Activated CD8-positive, alpha-beta memory T cell treated with anti-CD3 and anti-CD28 coated beads for 4 hours (primary cell): ENCODE measurements at regions not wholly inside any gene's neighbourhood (a gene's known extent, or its start where the extent isn't known, plus 50 kb on each side); places are given as distances from the start of the nearest gene placed in this dataset.

ENCODE experiments used
- DNase-seq, 2 donors: peaks; one replicate each; pipeline ENCODE4 v3.0.0-alpha.2; 2020; ENCODE audit warnings: low read depth in 2 of 2

DNA sequence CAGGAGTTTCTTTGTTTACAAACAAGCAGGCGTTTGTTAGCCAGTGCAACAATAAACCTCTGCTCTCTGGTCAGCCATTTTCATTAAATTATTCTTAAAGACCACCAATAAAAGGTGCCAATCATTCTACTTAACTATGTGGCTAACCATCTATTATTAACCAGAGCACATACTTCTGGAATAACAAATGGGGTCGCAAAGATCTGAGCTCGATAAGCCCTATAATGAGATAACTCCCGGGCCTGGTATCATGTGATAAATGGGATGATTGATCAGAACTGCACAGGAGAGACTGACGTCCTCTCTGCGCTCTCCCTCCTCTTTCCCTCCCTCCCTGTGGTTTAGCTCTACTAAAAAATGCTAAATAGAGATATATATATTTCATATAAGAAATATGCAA lies 488.2 kb downstream of the NTRK2 start:
- DNase-seq, result no peak

DNA sequence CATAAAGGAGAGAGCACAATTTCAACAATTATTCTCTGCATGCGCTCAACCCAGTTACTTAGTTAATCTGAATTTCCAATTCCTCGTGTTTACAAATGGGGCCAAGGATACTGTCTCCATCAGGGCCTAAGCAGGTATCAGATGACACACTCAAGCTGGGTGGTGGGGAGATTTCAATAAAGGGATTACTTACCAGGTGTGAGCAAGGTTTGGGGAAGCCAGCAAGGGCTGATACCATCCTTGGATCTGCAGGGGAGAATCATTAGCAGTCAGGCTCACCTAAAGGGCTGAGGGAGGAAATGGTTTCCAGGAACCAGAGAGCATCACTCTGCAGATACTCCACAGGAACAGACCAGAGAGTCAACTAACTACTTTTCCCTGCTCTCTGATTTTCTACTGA lies 487.1 kb downstream of the NTRK2 start:
- no peak for DNase-seq

DNA sequence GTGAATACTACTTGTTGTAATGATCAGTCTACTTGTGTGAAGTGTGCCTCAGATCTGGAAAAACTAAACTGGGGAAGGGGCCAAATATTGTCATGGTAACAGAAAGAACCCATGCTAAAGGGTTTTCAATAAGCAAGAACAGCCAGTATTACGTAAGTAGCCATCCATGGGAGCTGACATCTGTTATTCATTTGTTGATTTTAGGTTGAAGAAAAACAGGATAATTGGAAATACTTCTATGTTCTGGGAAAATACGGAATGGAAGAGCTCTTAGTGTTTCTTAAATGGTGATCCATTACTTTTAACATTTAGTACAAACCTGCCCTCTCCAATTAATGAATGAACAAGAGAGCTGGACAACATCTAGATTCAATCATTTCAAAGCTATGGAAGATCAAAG lies 485.8 kb downstream of the NTRK2 start:
- no peak for DNase-seq

DNA sequence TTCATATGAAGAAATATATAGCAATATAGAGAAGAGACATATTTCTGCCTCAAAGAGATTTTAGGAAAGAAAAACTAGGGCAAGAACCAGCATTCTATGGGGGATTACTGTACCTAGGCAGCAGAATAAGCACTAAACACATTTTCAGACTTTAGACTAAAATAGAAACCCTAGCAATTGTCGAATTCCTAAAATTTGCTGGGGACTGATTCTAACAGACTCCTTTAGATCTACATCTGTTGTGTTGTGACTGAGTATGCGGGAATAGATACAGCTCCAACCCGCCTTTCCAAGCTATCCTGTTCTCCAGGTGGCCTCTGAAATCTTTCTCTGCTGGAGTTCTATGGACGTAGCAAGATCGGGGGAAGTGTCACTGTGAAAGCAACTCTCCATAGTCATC lies 482.2 kb downstream of the NTRK2 start:
- DNase-seq, result no peak

DNA sequence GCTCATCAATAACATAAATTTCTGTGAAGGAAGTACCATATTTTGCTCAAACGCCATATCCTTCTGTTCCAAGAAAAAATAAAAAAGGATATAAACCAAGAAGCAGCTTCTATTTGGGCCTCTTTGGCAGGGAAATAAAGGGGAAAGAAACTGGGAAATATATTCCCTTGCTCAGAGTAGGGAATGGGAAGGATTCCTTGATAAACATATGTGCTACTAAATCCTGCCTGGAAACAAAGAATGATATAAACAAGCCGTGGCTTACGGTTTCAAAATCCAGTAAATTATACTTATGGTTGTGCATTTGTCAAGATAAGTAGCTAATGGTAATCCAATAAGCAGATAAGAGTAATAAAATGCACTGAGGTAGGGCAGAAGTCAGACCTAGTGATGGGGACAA lies 481.6 kb downstream of the NTRK2 start:
- no peak for DNase-seq

DNA sequence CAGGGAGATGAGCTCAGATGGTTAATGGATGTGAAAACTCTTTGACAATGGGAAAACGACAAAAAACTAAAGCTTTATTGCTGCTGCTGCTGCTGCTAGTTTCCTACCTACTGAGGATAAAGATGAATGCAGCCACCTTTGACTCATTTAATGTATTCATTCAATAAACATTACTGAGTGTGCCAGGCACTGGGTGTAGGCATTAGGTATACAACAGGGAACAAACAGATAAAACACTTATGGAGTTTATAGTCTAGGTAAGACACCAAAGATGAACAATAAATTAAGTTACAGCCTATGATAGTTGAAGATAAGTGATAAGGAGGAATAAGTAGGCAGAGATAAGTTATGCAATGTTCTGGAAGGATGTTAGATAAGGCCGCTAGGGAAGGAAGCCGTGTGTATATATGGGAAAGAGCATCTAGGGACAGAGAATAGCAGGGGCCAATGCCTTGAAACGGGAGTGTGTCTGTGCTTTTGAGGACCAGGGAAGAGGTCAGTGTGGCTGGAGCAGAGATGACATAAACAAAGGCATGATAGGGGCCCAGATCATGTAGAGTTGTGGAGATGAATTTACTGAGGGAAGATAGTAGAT lies 477.6 kb downstream of the NTRK2 start:
- no peak for DNase-seq

DNA sequence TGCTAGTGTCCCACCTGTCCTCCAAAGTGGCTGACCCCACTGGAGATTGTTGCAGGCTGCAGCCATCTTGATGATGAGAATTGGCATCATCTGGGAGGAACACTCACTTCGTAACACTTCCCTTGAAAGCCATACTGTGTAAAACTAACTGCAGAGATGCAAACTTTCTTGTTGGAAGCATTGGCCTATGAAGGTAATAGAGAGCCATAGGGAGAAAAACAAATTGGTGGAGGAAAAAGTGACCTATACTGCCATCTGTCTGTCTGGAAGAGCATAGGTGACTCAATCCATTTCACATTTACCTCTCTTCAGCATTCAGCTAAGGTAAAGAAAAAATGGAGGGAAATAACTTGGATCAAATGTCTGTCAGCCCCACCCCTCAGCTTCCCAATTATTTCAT lies 473.4 kb downstream of the NTRK2 start:
- DNase-seq, result no peak

DNA sequence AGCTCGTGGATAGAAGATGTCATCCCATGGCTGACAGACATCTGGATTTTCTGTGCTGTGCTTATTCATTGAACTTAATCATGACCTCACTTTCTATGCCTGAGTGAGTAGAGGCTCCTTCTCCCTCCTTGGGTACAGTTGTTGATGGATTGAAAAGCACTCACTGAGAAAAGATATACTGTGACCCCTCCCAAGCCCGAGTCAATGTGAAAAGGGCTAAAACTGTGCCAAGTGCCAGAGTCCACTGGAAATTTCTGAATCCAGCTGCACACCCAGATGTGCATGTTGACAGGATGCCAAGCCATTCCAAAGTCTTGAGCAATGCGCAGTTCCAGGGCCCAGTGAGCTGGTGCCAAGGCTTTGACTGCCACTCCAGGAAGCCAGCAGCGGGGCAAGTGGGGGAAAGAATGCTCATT lies 473.0 kb downstream of the NTRK2 start:
- DNase-seq, result no peak

DNA sequence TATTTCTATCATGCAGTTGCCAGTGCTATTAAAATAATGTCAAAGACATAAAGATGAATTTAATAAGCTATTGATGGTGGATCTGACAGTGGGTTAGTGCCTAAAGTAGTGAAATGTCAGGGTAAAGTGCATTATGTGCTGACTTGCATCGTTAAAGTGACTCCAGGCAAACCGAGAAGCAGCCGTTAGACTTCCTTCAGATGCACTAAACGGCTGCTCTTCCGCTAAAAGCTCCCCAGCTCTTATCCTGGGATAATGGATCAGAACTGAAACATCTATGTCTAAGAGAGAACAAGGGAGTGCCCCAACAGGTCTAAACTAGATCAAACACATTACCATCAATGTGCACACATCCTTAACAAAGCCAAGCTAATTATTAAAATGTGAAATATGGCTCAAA lies 468.2 kb downstream of the NTRK2 start:
- no peak for DNase-seq

DNA sequence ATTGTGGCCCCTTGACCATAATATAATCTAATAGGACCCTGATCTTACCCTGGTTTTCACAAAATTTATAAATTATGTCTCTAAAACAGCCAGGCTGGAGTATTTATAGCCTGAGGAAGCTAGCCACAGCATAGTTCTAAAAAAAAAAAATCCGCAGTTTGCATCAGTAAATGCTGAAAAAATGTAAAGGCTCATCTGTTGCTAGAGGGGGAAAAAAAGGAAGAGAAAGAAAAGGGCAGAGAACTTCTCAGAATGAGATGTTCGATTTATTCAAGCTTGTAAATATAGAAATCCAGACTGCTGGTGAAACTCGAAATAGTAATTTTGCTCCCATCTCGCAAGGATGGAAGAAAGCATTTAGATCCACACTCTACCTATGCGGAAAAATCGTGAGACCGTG lies 467.5 kb downstream of the NTRK2 start:
- DNase-seq, result no peak

DNA sequence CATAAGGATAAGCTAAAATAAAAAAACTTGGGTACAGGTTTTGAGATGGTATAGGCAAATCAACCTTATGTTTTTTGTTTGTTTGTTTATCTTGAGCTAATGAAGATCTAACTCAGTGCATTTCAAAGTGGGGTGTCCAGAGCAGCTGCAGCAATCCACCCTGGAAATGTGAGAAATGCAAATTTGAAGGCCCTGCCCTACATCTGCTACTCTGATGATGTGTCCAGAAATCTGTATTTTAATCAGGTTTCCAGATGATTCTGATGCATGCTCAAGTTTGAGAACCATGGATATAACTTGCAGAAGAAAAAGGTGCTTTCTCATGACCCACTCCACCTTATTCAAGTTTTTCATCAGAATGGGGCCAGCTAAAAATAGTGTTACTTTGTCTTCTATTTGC lies 467.0 kb downstream of the NTRK2 start:
- no peak for DNase-seq

DNA sequence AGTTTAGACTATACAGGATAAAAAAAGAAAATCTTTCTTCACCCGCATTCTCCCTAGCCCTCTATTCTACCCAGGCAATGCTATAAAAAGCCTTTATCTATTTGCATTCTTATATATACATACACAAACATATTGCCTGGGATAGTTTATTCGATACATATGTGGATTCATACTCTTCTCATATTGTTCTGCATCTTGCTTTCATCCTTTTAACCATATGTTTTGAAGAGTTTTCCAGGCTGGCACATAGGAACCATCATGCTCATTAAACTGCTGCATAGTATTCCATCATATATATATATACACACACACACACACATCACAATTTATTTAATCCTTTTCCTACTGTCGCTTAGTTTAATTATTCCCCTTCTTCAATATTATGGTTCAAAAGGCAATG lies 461.2 kb downstream of the NTRK2 start:
- DNase-seq, result no peak

DNA sequence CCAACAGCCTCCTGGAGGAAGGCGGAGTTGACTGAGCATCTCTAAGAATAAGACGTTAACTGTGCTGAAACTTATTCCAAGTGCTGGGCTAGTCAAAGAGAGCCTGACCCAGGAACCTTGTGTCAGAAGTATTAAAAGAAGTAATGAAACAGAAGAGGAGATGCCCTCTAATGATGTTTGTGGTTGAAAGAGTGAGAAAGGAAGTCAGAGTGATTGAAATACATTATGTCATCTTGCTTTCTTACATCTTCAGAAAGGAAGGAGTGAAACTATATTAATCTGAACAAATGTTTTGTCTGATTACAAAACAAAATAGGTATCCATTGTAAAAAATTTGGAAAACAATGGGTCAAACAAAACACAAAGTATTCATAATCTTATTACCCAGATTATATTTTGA lies 460.7 kb downstream of the NTRK2 start:
- DNase-seq, result no peak

DNA sequence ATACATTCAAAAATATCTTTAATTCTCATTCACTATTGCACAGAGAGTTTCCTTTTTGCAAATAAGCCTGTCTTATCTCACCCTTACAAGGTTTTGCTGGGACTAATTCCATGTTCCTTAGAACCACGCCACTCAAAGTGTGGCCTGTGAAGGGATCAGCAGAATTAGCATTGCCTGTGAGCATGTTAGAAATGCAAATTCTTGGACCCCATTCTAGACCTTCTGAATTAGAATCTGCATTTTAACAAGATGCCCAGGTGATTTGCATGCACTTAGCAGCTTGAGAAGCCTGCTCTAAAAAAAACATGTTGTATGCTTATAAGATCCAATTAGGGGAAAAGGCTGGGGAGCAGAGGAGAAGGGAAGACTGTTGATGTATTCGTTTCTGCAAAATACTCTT lies 460.0 kb downstream of the NTRK2 start:
- no peak for DNase-seq

DNA sequence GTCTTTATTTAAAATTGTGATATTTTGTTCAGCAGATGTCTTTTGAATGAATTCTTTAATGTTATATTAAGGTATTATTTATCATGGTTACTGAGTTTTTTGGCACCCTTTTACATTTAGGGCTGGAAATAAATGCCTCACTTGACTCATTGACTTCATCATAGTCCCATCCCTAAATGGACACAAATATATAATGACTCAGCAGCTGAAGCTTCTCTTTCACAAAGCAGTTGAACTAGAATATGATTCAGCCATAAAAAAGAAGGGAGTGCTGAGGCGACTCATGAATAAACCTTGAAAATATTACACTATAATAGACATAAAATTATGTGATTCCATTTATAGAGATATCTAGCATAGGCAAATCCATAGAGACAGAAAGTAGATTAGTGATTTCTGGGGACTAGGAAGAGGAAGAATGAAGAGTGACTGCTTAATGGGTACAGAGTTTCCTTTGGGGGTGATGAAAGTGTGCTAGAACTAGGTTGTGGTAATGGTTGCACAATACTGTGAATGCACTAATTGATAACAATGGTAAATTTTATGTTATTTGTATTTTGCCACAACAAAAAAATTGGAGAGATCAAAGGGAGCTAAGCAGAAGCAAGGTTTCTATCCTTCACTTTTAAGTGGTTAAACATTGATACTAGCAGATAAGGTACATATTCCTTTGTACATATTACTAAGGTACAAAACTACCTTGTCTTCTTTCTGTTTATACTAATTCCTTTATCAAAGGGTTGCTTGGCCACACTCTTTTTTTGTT lies 449.6 kb downstream of the NTRK2 start:
- no peak for DNase-seq

DNA sequence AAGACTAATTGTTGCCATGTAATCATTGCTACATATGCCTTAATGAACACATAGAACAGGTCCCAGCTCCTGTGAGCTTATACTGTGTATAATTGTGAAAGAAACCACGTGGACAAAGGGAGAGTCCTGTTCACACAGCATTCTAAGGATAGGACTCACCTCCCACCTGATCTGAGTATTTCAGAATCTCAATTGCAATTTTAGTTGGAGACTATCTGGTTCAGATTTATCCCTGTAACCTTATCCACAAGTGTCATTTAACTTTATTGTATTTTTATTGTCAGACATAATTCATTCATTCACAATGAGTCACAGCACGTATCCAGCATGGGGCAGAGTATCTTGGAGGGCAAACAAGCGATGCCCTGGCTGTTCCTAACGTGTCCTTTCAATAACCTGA lies 448.3 kb downstream of the NTRK2 start:
- DNase-seq, result no peak

DNA sequence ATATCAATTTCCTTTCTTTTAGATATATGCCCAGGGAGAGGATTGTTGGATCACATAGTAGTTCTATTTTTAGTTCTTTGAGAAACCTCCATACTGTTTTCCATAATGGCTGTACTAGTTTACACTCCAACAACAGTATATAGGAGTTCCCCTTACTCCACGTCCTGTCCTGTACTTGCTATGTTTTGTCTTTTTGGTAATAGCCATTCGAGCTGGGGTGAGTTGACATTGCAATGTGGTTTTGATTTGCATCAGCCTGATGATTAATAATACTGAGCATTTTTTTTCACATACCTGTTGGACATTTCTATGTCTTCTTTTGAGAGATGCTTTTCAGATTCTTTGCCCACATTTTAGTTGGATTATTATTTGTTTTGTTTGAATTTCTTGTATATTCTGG lies 445.9 kb downstream of the NTRK2 start:
- no peak for DNase-seq

DNA sequence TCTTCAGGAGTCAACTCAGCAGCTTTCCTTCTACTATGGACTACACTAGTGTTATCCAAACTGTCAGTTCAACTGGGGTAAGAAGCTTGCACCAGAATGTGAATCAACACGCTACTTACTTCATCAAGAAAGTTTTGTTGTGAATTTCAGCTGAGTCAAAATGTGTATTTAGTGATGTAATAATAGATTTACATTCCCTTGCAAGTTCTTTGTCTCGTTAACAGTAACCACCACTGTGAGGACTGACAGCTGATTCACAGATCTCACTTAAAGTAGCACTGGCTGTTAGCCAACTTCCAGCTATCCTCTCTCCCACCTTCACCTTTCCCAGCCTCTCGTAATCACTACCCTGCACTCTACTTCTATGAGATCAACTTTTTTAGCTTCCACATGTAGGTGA lies 445.3 kb downstream of the NTRK2 start:
- no peak for DNase-seq

DNA sequence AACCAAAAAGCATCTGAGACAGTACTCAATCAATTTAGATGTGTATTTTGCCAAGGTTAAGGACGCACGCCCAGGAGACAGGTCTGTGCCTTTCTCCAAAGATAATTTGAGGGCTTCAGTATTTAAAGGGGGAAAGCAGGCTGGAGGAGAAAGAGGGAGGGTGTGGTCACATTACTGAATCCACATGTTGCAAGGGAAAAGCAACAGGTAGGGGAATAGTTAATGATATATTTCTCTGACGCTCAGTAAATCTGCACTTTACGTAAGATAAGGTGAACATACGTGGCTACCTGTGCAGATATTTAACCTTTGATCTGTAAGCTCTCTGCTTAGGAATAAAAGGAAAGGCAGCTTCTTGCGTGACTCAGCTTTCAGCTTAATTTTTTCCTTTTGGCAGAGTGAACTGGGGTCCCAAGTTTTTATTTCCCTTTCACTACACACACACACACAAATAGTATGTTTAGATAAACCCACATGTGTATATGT lies 443.4 kb downstream of the NTRK2 start:
- no peak for DNase-seq

DNA sequence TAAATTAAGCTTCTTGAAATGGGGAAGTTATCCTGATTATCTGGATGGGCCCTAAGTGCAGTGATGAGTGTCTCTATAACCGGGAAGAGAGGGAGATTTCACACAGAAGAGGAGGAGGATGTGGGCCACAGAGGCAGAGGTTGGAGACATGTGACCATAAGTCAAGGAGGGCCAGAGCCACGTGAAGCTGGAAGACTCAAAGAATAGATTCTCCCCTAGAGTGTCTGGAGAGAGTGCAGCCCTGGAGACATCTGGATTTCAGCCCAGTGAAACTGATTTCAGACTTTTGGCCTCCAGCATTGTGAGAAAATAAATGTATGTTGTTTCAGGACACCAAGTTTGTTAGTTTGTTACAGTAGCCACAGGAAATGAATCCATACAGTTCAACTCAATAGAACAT lies 442.9 kb downstream of the NTRK2 start:
- no peak for DNase-seq

DNA sequence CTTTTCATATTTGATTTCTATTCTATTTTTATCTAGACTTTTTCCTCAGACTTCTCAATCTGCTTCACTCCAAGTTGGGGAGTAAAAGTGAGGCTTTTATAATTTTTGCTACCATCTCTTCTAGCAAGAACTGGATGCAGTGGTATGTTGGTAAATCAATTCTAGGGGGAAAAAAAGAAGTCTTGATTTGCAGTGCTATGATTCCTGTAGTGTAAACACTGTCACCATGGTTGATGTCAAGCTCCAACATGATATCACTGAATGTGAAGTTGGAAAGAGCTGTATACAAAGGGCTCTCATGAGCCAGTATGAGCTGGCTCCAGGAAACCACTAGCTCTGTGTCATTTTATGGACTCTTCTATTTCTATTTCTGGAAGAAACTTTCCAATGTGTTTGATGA lies 439.2 kb downstream of the NTRK2 start:
- no peak for DNase-seq

DNA sequence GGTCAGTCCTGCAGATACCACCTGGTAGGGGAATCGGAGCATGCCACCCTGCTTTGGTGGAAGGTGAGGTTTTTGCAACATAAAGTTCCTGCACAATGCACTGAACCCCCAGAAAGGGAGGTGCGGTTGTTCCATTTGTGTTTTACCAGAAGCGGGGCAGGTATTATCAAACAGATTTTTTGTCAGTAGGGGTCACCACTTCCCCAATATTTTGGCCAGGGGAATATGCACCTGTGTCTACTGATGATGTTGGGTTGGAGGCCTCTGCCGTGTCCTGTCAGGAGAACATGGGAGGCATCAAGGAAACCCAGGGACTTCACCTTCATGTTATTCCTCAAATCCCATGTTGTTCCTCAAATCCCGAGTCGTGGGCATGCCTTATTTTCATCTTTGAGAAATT lies 438.7 kb downstream of the NTRK2 start:
- DNase-seq, result no peak

DNA sequence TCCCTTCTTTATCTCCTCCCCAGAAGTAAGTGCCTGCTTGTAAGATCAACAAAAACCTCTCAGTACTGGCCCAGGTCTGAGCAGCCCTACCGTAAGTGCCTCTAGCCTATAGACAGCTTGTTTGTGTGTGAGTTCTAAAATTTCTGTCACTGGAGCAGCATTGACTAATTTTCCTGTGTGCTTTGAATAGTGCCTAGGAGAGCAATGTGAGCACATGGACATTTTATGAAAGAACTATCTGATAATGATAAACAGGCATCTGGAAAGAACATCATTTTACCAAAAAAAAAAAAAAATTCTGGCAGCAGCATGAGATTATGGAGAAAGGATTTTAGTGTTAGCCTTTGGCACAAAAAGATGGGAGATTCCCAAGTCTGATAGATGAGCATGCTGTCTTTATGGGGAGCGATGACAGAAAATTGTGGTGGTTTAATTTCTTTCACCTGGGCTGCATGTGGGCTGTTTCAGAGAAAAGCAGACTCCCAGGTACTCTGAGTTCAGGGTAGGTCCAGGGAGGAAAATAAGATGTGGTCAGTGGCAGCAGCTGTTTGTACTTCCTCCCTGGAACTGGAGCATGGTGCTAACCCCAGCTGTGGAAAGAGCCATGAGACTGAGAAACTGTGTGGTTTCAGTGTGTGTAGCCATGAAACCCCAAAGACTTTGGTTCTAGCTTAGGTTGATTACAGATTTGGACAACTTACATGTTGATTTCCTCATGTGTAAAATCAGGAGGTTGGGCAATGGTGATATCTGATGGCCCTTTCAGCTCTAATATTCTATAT lies 419.9 kb downstream of the NTRK2 start:
- no peak for DNase-seq
